DMS79 treated with DMSO at 0.1 percent for 48 hours (cell line): ENCODE measurements at regions not wholly inside any gene's neighbourhood (a gene's known extent, or its start where the extent isn't known, plus 50 kb on each side); places are given as distances from the start of the nearest gene placed in this dataset.
"Not testable (repeated sequence)": the region's sequence is repeated elsewhere in the genome, so short reads cannot be mapped to it uniquely, and the experiment has no call there.

Source experiments
- DNase-seq: peaks from one replicate; lab custom pipeline; 2025; lab: John Stamatoyannopoulos, UW

GRCh38 chr3:102036472-102036871 lies 187.2 kb downstream of the NFKBIZ start:
- no peak for DNase-seq

GRCh38 chr3:102037209-102037608 lies 187.9 kb downstream of the NFKBIZ start:
- no peak for DNase-seq

- DNase-seq, result no peak
These were observed 188.5 kb downstream of the NFKBIZ start for GRCh38 chr3:102037791-102038190.

DNA sequence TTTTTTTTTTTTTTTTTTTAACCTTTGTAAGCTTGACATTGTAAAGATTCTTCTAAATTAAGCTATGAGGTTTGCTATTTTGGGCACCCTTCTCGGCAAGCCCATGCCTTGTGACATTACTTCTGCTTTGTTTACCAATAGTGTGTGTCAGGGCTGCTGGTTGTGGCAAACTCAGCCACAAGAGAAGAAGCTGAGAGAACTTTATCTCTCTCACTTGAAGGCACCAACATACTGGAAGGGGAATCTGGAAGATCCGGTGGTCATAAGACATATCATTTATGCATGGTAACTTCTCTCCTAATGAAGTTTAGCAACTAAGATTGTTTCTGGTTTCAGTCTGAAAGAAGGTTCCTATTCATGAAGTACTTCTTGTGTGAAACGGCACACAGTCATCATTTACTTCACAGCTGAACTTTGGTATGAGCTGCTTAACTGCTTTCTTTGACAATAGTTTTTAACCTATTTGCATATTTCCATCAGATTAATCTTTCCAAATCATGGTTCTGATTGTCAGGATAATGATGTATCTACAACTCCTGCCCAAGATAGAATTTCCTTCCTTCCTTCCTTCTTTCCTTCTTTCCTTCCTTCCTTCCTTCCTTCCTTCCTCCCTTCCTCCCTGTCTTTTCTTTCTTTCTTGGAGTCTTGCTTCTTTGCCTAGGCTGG lies 189.3 kb downstream of the NFKBIZ start:
- no peak for DNase-seq

GRCh38 chr3:102040144-102040543 lies 190.8 kb downstream of the NFKBIZ start:
- DNase-seq, result not testable (repeated sequence)

DNA sequence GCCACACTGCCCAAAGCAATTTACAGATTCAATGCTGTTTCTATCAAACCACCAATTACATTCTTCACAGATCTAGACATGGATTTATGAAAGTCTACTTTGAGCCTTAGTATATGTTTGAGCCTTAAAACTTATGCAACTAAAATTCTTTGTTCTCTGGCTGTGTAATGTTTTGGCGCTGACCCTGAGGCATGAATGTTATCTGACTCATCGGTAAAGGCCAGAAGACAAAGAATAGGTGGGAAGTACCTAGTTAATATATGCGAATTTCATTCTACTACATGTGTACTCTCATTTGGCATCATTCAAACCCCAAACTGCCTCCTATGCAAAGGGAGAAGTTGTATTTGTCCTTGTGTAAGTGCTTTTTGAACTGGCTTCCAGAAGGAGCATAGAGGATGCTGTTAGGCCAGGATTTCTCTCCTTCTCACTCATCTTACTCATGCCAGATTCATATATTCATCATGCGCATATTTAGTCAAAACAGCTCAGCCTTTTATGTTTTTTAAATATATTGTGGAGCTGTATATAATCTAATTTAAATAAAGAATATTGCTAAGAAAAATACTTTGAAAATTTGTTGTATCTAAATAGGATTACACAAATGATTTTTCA lies 204.2 kb downstream of the NFKBIZ start:
- DNase-seq, result no peak

DNA sequence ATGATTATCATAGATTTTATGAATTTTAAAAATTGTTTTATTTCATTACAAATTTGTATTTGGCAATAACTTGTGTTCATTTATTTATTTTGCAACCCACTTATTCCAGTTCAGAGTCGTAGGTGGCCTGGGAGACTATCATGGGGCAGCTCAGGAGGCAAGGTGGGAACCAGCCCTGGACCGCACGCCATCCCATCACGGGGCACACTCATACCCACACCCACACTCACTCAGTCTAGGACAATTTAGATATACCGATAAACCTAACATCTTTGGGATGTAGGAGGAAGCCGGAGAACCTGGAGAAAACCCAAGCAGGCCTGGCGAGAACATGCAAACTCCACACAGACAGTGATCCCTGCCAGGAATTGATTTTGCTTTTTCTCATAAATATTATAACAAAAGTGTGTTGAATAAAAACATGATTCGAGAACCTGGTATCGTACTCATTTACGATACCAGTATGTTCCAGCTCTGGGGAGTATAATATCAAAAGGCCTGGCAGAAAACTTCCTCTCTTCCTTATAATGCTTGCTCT lies 205.3 kb downstream of the NFKBIZ start:
- no peak for DNase-seq

DNA sequence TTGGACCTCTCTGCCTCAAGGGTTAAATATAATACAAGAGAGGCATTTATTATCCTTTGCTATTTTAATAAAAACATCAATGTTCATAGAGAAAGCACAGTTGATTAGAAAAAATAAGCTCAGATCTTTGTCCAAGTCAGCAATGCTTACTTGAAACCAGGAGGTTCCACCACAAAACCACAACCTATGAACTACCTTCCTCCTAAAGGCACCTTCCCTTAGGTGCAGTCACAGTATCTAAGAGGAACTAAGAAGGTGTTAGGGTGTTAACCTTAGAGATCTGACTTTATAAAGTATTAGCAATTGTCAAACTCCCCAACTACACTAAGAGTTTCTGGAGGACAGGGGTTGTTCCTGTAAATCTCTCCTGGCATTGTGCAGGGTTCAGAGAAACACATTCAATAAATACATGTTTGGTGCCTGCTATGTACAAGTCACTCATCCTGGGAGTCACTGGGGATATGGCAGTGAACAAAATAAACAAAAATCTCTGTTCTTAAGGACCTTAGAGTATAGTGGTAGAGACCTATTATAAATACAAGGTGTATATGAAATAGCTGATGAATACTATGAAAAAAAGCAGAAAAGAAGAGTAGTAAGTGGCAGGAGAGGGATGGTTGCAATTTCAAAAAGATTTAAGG lies 208.6 kb downstream of the NFKBIZ start:
- no peak for DNase-seq

- no peak for DNase-seq
These were observed 210.0 kb downstream of the NFKBIZ start for GRCh38 chr3:102059145-102059943.

GRCh38 chr3:102060814-102061213 lies 211.5 kb downstream of the NFKBIZ start:
- DNase-seq, result no peak

- DNase-seq, result no peak
These were observed 214.3 kb downstream of the NFKBIZ start for GRCh38 chr3:102063572-102063971.

GRCh38 chr3:102066470-102066869 lies 217.2 kb downstream of the NFKBIZ start:
- no peak for DNase-seq

DNA sequence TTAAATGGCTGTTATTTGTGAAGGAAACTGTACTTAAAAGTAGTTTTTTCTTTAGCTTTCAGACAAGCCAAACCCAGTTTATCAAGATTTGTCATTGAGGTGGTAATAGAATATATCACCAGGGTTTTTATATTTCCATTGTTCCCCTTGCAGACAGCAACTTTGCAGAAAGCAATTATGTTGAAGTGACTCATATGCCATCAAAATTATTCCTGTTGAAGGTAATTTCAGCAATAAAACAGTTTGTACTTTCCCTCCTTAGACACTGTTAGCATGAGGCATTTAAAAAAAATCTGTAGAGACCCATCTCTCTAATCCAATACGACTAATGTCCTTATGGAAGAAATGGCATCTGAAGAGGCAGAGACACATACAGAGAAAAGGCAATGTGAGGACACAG lies 219.0 kb downstream of the NFKBIZ start:
- DNase-seq, result no peak

DNA sequence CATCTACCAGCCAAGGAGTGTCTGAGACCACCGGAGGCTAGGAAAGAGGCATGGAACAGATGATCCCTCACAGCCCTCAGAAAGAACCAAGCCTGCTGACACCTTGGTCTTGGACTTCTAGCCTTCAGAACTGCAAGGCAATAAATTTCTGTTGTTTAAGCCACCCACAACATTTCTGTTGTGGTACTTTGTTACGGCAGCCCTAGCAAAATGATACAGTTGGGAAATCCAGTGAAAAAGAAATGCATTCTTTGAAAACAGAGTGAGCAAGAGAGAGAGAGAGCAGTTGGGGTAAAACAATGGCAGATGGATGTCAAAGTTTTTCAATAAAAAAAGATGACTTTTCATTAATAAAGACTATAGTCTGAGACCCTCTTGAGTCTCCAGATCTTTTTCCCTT lies 219.4 kb downstream of the NFKBIZ start:
- DNase-seq, result no peak

DNA sequence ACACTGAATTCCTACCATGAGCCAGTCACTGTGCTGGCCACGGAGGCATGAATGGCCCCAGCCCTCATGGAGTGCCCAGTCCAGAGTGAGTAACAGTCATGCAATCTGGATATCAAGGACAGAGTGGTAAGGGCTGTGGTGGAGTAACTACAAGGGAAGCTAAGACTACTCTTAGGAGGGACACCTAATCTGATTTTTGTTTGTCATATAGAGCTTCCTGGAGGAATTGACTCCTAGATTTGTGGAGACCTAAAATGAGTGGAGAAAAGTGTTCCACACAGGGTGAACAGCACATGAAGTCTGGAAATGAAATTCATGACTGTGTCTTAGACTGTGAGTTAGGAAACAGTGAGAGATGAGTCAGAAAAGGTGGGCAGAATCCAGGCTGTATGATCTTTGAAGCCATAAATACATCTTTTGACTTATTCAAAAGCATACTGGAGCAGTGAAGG lies 219.9 kb downstream of the NFKBIZ start:
- DNase-seq, result no peak

- no peak for DNase-seq
These were observed 225.6 kb downstream of the NFKBIZ start for GRCh38 chr3:102074946-102075345.

DNA sequence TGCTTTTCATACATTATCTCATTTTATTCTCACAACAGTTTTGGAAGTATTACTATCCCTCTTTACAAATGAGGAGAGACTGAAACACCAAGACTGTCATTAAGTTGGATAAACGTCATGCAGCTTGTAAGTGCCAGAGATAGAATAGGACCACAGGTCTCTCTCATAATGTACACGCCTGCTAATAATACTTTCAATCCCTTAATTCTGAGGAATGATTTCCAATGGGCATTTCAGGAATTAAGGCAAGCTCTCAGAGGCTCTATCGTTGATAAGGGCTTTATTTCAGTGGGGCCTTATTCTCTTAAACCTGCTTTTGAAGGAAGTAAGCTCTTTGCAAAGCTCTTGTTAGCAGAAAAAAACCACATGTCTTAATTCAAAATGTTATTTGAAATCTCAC lies 229.1 kb downstream of the NFKBIZ start:
- no peak for DNase-seq

DNA sequence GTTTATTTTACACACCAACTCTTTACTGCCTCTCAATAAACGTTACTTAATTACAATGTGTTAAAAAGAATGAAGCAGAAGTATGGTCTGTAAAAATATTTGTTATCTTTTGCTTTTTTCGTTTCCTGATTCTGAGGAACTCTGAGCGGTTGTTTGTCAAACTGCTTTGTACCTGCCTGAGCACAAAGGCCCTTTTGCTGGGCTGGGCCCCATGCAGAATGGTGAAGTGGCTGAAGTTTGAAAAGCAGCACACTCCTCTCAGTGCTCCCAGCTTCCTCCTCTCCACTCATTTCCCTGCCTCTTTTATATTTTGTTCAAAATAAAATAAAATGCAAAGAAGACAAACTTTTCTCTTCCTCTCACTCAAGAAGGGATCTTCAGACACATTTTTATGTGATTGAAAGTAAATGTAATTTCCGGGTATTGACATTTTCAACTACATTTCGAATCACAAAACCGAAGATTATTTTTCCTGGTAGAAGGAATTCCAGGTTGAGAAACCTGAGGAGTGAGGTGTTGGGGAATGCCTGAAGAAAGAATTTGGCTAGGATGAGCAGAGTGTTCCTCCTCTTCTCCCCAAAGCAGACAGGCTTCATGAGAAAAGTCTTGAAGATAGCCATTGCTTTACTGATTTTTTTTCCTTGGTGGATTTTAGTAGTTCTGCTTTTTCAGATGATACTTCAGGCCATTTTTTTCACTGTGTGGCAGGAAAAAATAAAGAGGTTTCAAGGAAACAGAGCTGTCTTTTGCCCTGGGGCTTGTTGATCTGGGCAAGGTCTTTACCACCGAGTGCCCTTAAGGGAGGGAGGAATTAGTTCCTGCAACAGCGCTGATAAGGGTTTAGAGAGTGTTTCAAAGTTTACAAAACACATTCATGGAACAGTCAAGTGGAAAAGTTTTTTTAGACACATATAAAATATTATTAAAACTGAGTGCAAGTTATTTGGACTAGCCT lies 229.8 kb downstream of the NFKBIZ start:
- DNase-seq, result no peak

DNA sequence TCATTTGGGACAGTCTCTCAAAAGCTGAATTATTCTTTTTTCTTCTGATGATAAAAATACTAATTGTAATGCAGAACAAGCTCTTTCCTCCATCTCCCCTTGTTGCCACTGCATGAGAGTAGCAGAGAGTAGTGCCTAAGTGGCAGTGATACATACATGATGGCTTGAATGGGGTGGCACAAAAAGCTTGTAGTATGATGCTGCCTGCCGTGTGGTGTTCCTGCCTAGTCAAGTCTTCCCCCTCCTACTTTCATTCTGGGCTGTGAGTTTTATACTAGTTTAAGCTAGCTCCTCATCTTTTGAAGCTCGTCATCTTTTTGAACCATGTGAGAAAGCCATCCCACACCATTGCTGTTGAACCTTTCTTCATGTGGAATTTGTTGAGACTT lies 230.5 kb downstream of the NFKBIZ start:
- peak; percentile 20 for DNase-seq

DNA sequence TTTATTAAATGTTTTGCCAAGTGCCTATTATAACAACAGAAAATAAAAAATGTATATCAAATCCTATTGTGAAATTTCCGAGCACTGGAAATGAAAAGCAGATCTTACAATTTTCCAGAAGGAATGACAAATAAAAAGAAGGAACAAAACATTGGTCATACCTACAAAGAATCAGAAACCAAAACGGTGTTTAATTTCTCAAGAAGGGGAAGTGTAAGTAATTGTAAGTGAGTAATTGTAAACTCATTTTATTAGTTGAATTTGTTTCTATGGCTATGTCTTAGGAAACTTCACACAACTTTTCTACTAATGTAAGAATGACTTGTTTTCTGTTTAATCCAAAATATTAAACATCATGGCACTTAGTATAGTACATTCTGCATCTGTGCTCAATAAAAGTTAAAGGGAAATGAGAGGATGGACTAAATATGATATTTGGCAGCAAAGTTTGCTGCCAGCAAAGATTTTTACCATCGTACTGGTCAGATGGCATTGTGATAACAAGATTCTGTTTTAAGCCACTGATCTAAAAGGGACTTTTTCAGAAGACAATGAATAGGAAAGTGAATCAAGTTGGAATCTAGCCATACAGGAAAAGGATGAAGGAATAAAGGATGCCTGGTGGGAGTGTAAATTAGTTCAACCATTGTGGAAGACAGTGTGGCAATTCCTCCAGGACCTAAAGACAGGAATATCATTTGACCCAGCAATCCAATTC lies 232.4 kb downstream of the NFKBIZ start:
- DNase-seq, result no peak

GRCh38 chr3:102083473-102083872 lies 234.2 kb downstream of the NFKBIZ start:
- no peak for DNase-seq
